ENCODE measurements at regions not wholly inside any gene's neighbourhood (a gene's known extent, or its start where the extent isn't known, plus 50 kb on each side); places are given as distances from the start of the nearest gene placed in this dataset.

DNA sequence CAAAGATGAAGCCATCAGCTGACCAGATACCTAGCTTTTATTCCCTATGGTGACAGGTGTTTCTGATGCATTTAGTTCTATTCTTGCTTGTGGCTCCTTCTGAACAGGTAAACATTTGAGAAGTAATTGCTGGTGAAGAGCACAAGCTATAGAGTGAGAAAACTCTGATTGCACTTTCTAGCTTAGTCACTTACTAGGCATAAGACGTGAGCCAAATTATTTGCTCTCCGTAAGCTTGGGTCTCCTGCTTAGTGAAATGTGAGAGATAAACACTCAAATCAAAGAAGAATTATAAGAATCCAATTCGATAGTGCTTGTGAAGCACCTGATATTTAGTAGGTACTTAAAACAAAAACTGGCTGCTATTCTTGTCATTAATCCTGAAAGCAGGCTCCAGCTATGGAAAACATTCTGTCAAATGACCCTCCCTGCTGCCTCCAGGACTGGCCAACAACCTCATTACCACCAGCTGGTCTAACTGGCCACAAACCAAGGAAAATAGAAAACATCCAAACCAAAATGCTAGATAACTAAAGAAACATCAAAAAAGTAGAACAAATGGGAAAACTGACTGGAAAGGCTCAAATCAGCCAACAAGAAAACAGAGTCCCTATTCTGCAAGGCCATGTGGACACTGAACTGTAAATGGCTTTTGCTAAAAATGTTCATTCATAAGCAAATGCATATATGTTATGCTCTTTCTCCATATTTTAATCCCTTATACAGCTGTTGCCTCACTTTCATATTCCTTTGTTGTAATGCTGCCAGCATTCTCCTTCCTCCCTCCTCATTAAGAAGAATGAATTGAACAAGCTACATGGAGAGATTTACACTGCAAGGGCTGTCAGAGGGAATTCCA is 616.1 kb downstream of the DTWD2 start (continued):
- TF ChIP-seq, protein P1, sequence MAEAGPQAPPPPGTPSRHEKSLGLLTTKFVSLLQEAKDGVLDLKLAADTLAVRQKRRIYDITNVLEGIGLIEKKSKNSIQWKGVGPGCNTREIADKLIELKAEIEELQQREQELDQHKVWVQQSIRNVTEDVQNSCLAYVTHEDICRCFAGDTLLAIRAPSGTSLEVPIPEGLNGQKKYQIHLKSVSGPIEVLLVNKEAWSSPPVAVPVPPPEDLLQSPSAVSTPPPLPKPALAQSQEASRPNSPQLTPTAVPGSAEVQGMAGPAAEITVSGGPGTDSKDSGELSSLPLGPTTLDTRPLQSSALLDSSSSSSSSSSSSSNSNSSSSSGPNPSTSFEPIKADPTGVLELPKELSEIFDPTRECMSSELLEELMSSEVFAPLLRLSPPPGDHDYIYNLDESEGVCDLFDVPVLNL (IDR thresholded peaks at IDR 0.05; ENCODE audit: low read depth, low read length) = no peak
- TF ChIP-seq ASH2L (IDR thresholded peaks at IDR 0.05; ENCODE audit: borderline replicate concordance, low read depth) (no peak), NRF1 (conservative IDR thresholded peaks at IDR 0.05; ENCODE audit: low read depth, low read length) (no peak)

DNA sequence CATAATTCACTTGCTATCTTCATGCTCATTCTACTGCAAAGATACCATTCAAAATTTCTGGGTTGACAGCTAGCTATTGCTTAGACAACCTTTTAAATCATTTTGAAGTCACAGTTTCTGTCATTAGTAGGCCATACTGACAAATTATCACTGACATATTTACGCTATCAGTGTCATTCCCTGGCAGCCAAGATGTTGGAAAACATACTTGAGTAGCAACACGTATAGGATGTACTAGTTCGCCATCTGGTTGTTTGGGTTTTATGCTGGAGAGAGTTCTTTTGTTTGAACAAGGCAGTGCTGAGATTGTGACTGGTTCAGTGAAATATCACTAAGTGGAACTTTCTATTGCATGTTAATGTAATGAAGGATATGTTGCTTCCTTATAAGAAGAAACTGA is 621.9 kb downstream of the DTWD2 start:
- in situ Hi-C loops (cut with MboI) (no loop called here), intact Hi-C loops (cut with micrococcal nuclease; ENCODE audit: unreplicated experiment) (no loop called here)
- ATAC-seq = no peak
- Histone ChIP-seq H3K4me2 (ENCODE audit: control insufficient read depth, insufficient read depth) (no peak overlapping the region), H3K9ac (ENCODE audit: control insufficient read depth, insufficient read depth, low read length) (no peak overlapping the region), H3K9me3 (replicated peaks; ENCODE audit: control insufficient read depth, insufficient read depth, low read length) (no peaks in the 10 kb centered on the region), H3K4me3 (no peak overlapping the region), H3K79me2 (ENCODE audit: control insufficient read depth, insufficient read depth, low read length) (no peaks in the 10 kb centered on the region), H4K20me1 (ENCODE audit: control insufficient read depth, insufficient read depth) (no peaks in the 10 kb centered on the region), H2AFZ (ENCODE audit: control insufficient read depth, low read depth, low read length) (no peak overlapping the region), H3K4me1 (ENCODE audit: control insufficient read depth, insufficient read depth, low read length) (no peaks in the 10 kb centered on the region), H3K36me3 (ENCODE audit: control insufficient read depth in 2 of 2, insufficient read depth in 2 of 2, low read length in 1 of 2) (no peaks in the 10 kb centered on the region), H3K27ac (ENCODE audit: control insufficient read depth, insufficient read depth) (no peak overlapping the region), H3K27me3 (replicated peaks in 1 of 2; ENCODE audit: control insufficient read depth in 2 of 2, insufficient read depth in 2 of 2, low read length in 1 of 2) (no peaks in the 10 kb centered on the region)
- BruUV-seq (replicated peaks) = no TSS peak
- no peak for FAIRE-seq
- TF ChIP-seq SKIL (IDR thresholded peaks at IDR 0.05; ENCODE audit: low read depth, poor library complexity, severe bottlenecking) = no peak
- TF ChIP-seq RFX5 (IDR thresholded peaks at IDR 0.05; ENCODE audit: low read depth, low read length) = no peak
- no peak for TF ChIP-seq BHLHE40 (IDR thresholded peaks at IDR 0.05; ENCODE audit: borderline replicate concordance in 1 of 2, low read depth in 2 of 2, low read length in 1 of 2)
- TF ChIP-seq HDAC6 (IDR thresholded peaks at IDR 0.05; ENCODE audit: unreplicated experiment) = no peak
- ChIA-PET CTCF (no interaction called here), SMC1A (ENCODE audit: uncharacterized antibody, unreplicated experiment) (no interaction called here), RAD21 (ENCODE audit: unreplicated experiment) (no interaction called here), POLR2A (no interaction called here)
- DNase-seq (ENCODE audit: low read depth, low spot score) = no peak
- 11% methylated on average over 3 of the region's 3 CpGs for WGBS (ENCODE audit: insufficient coverage, insufficient replicate concordance, low lambda C conversion rate, missing lambda C conversion rate)

All from GM12878 (cell line).